B cell (primary cell): ENCODE measurements at regions not wholly inside any gene's neighbourhood (a gene's known extent, or its start where the extent isn't known, plus 50 kb on each side); places are given as distances from the start of the nearest gene placed in this dataset.

Experiments
- ATAC-seq: fragments of 200-7000 bp; cut with Tn5 transposase; one replicate; pipeline ENCODE4 v1.10.0; 2021; ENCODE audit warnings: low read depth, mild to moderate bottlenecking, moderate number of reproducible peaks, moderate library complexity
- CTCF ChIA-PET: fragments of 350-600 bp; sonication (Branson Sonifier 250); formaldehyde crosslinking; loops from one replicate; lab custom pipeline; 2021; ENCODE audit warnings: antibody characterized with exemption, inconsistent platforms; lab: Charles Lee
- POLR2A ChIA-PET: fragments of 350-600 bp; sonication (Branson Sonifier 250); formaldehyde crosslinking; loops from one replicate; lab custom pipeline; 2021; ENCODE audit warnings: antibody characterized with exemption; lab: Charles Lee
- DNase-seq: peaks from one replicate; pipeline ENCODE4 v3.0.0; 2013
- H2AFZ ChIP-seq: 2 replicates; pipeline ENCODE4 v1.6.1; 2012; ENCODE audit warnings: mild to moderate bottlenecking, low read depth, low read length; ENCODE audit not compliant: insufficient read depth, poor library complexity, severe bottlenecking
- H3K27ac ChIP-seq, 2 donors: 1 replicate in 1 of 2; 2 replicates in 1 of 2; pipeline ENCODE4 v1.5.1; 2012 to 2013; ENCODE audit warnings: low read length in 2 of 2, mild to moderate bottlenecking in 2 of 2, moderate library complexity in 1 of 2
- H3K27me3 ChIP-seq, 4 experiments: fragments of 200-600 bp in 1 of 4; sonication (generic) in 1 of 4; replicated peaks in 1 of 4; 1 replicate in 2 of 4; 2 replicates in 2 of 4; pipeline versions ENCODE4 v1.6.1 to v1.7.0; 2013 to 2016; ENCODE audit warnings: low read length in 3 of 4, mild to moderate bottlenecking in 2 of 4, mixed read lengths in 1 of 4, moderate library complexity in 1 of 4; ENCODE audit not compliant: insufficient read depth in 4 of 4, control insufficient read depth in 3 of 4; ENCODE audit errors: control extremely low read depth in 1 of 4
- H3K36me3 ChIP-seq, 2 experiments: replicated peaks in 1 of 2; 1 replicate in 1 of 2; 2 replicates in 1 of 2; pipeline versions ENCODE4 v1.6.1 to v1.7.1; 2013; ENCODE audit warnings: low read length in 1 of 2; ENCODE audit not compliant: insufficient read depth in 2 of 2, control insufficient read depth in 1 of 2; ENCODE audit errors: control extremely low read depth in 1 of 2, extremely low read depth in 1 of 2
- H3K4me1 ChIP-seq, 2 donors: fragments of 200-600 bp in 1 of 2; sonication (generic) in 1 of 2; 1 replicate in 1 of 2; 2 replicates in 1 of 2; pipeline versions ENCODE4 v1.5.1 to v1.6.1; 2013 to 2017; ENCODE audit warnings: low read length in 2 of 2; ENCODE audit not compliant: control insufficient read depth in 2 of 2, insufficient read depth in 2 of 2
- H3K4me2 ChIP-seq: replicated peaks from 2 replicates; pipeline ENCODE3; 2012; ENCODE audit warnings: mild to moderate bottlenecking, low read depth, low read length; ENCODE audit not compliant: poor library complexity, severe bottlenecking
- H3K4me3 ChIP-seq, 5 experiments: fragments of 200-600 bp in 1 of 5; sonication (generic) in 1 of 5; 1 replicate in 3 of 5; 2 replicates in 2 of 5; pipeline versions ENCODE4 v1.5.1 to v1.7.0; 2011 to 2016; ENCODE audit warnings: low read length in 4 of 5, mild to moderate bottlenecking in 4 of 5, low read depth in 2 of 5, control low read depth in 1 of 5, moderate library complexity in 1 of 5; ENCODE audit not compliant: insufficient read depth in 1 of 5; ENCODE audit errors: control extremely low read depth in 1 of 5, extremely low read depth in 1 of 5
- H3K79me2 ChIP-seq: fragments of 200-600 bp; sonication (generic); one replicate; pipeline ENCODE4 v1.6.0; 2016; ENCODE audit warnings: low read length; ENCODE audit not compliant: control insufficient read depth, insufficient read depth
- H3K9ac ChIP-seq: fragments of 200-600 bp; sonication (generic); 2 replicates; pipeline ENCODE4 v1.6.1; 2017; ENCODE audit warnings: mild to moderate bottlenecking, low read length, moderate library complexity
- H3K9me3 ChIP-seq, 3 donors: one replicate each; pipeline versions ENCODE4 v1.6.1 to v1.7.1; 2013; ENCODE audit warnings: low read length in 2 of 3; ENCODE audit not compliant: control insufficient read depth in 2 of 3, insufficient read depth in 1 of 3; ENCODE audit errors: control extremely low read depth in 1 of 3
- H4K20me1 ChIP-seq: 2 replicates; pipeline ENCODE4 v1.6.0; 2012; ENCODE audit warnings: mild to moderate bottlenecking, low read length; ENCODE audit not compliant: insufficient read depth, control insufficient read depth, poor library complexity, severe bottlenecking
- H3K27ac Mint-ChIP-seq: one replicate; pipeline ENCODE4 v1.8.0; 2021; ENCODE audit warnings: mixed read lengths
- H3K27me3 Mint-ChIP-seq: one replicate; pipeline ENCODE4 v1.8.0; 2021; ENCODE audit warnings: mixed read lengths
- H3K4me1 Mint-ChIP-seq: one replicate; pipeline ENCODE4 v1.8.0; 2021; ENCODE audit warnings: mixed read lengths
- H3K4me3 Mint-ChIP-seq: one replicate; pipeline ENCODE4 v1.8.0; 2021; ENCODE audit warnings: mixed read lengths
- H3K9me3 Mint-ChIP-seq: one replicate; pipeline ENCODE4 v1.8.0; 2022; ENCODE audit warnings: mixed read lengths; ENCODE audit not compliant: insufficient read depth
- CTCF ChIP-seq: fragments of 200-600 bp; IDR thresholded peaks from one replicate; pipeline ENCODE4 v1.8.0; 2022; ENCODE audit warnings: antibody characterized with exemption, mild to moderate bottlenecking
- EZH2 ChIP-seq: IDR thresholded peaks from 2 replicates; pipeline ENCODE4 v1.6.1; 2012; ENCODE audit warnings: borderline replicate concordance, low read depth, mild to moderate bottlenecking, moderate library complexity, low read length; ENCODE audit not compliant: insufficient read depth, poor library complexity, severe bottlenecking
- WGBS: methylation state at CpG from one replicate; pipeline ENCODE4 v1.1.5; 2013; ENCODE audit warnings: missing lambda C conversion rate; ENCODE audit not compliant: insufficient coverage; 5-methylcytosine and 5-hydroxymethylcytosine counted together
- intact Hi-C: fragments of 100-400 bp; cut with micrococcal nuclease; formaldehyde crosslinking; loops from one replicate; pipeline ENCODE4 v1.10.0; 2022

DNA sequence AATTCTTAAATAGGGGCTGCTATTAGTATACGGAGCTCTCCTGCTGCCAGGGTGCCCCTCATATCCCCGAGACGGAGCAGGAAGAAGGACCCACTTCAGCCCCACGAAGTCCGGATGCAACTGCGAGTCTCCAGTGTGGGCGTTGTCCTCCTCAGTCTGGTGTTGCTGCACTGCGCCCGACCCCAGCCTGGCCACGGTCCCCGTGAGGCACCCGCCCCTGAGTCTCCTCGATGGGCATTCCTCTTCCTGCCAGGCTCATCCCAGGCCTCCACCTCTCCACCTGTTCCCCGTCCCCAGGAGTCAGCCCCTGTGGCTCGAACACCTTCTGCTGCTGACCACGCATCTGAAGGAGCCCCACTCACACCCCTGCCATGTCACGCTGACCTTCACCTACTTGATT is 68.1 kb upstream of the SFSWAP start:
- intact Hi-C loops, result loop anchor here (5.0 kb wide), 1 partner anchor 330 kb away; no protein-coding TSS in a partner anchor
- peaks cover 17% of the 10 kb centered on the region for H3K27me3 Mint-ChIP-seq
- Histone ChIP-seq H3K4me1 (no peaks in the 10 kb centered on the region), H2AFZ (no peak overlapping the region), H3K4me2 (no peak overlapping the region), H3K27ac (no peak overlapping the region), H3K79me2 (no peaks in the 10 kb centered on the region), H3K36me3 (no peaks in the 10 kb centered on the region), H3K4me3 (no peak overlapping the region), H3K27me3 (no peaks in the 10 kb centered on the region), H3K9me3 (peaks cover 0 to 6% (median 0%) of the 10 kb centered on the region in 3 donors), H3K9ac (no peak overlapping the region), H4K20me1 (no peaks in the 10 kb centered on the region)
- no peak overlapping the region for H3K27ac Mint-ChIP-seq
- no peaks in the 10 kb centered on the region for H3K4me1 Mint-ChIP-seq
- no peak overlapping the region for H3K4me3 Mint-ChIP-seq
- WGBS, result 94% methylated on average over 17 of the region's 17 CpGs
- TF ChIP-seq CTCF, result no peak
- no peak for TF ChIP-seq EZH2
- ATAC-seq, result no peak
- DNase-seq, result no peak
- ChIA-PET CTCF (no interaction called here), POLR2A (no interaction called here)
- no peaks in the 10 kb centered on the region for H3K9me3 Mint-ChIP-seq

- Histone ChIP-seq H2AFZ (no peak overlapping the region), H3K9me3 (peaks cover 0 to 10% (median 0%) of the 10 kb centered on the region in 3 donors), H3K79me2 (no peaks in the 10 kb centered on the region), H3K27me3 (no peaks in the 10 kb centered on the region), H3K4me3 (no peak overlapping the region), H4K20me1 (no peaks in the 10 kb centered on the region), H3K4me2 (no peak overlapping the region), H3K4me1 (no peaks in the 10 kb centered on the region), H3K27ac (no peak overlapping the region), H3K9ac (no peak overlapping the region), H3K36me3 (no peaks in the 10 kb centered on the region)
- CTCF ChIA-PET, result no interaction called here
- DNase-seq (no peak), ATAC-seq (no peak)
- no peak overlapping the region for H3K4me3 Mint-ChIP-seq
- H3K4me1 Mint-ChIP-seq, result no peaks in the 10 kb centered on the region
- peaks cover 15% of the 10 kb centered on the region for H3K27me3 Mint-ChIP-seq
- intact Hi-C loops, result loop anchor here (5.0 kb wide), 1 partner anchor 332 kb away; no protein-coding TSS in a partner anchor
- POLR2A ChIA-PET, result no interaction called here
- WGBS, result 71% methylated on average over 6 of the region's 7 CpGs
- TF ChIP-seq EZH2 (no peak), CTCF (no peak)
- no peak overlapping the region for H3K27ac Mint-ChIP-seq
- no peaks in the 10 kb centered on the region for H3K9me3 Mint-ChIP-seq
Observed at GRCh38 chr12:131643631-131644452, 67.0 kb upstream of the SFSWAP start.
